Aorta (tissue), 5 donors: ENCODE measurements at regions not wholly inside any gene's neighbourhood (a gene's known extent, or its start where the extent isn't known, plus 50 kb on each side); places are given as distances from the start of the nearest gene placed in this dataset.
"Not testable (repeated sequence)": the region's sequence is repeated elsewhere in the genome, so short reads cannot be mapped to it uniquely, and the experiment has no call there.

Experiments used
- ATAC-seq: fragments of 200-7000 bp; cut with Tn5 transposase; one replicate; pipeline ENCODE4 v1.9.1; 2022; ENCODE audit warnings: moderate library complexity; ENCODE audit not compliant: low FRiP score
- DNase-seq, 2 donors: peaks; one replicate each; pipeline ENCODE4 v3.0.0-alpha.2; 2020
- H3K27ac ChIP-seq, 2 donors: one replicate each; pipeline ENCODE4 v1.5.1; 2013; ENCODE audit warnings: low read length in 2 of 2, mild to moderate bottlenecking in 2 of 2, moderate library complexity in 2 of 2, control low read depth in 1 of 2, inconsistent platforms in 1 of 2, low read depth in 1 of 2
- H3K27me3 ChIP-seq, 2 donors: one replicate each; pipeline ENCODE4 v1.6.1; 2013; ENCODE audit warnings: control low read depth in 1 of 2, low read length in 1 of 2, mild to moderate bottlenecking in 1 of 2, moderate library complexity in 1 of 2; ENCODE audit not compliant: insufficient read depth in 2 of 2, control insufficient read depth in 1 of 2
- H3K36me3 ChIP-seq, 2 donors: one replicate each; pipeline ENCODE4 v1.6.1; 2013; ENCODE audit warnings: control low read depth in 1 of 2, low read length in 1 of 2, mild to moderate bottlenecking in 1 of 2; ENCODE audit not compliant: insufficient read depth in 2 of 2, control insufficient read depth in 1 of 2
- H3K4me1 ChIP-seq, 2 donors: one replicate each; pipeline ENCODE4 v1.6.1; 2013; ENCODE audit warnings: low read length in 2 of 2, control low read depth in 1 of 2, mild to moderate bottlenecking in 1 of 2, moderate library complexity in 1 of 2; ENCODE audit not compliant: insufficient read depth in 2 of 2, control insufficient read depth in 1 of 2
- H3K4me3 ChIP-seq, 2 donors: one replicate each; pipeline ENCODE4 v1.5.1; 2013; ENCODE audit warnings: low read length in 2 of 2, control low read depth in 1 of 2, mild to moderate bottlenecking in 1 of 2
- H3K9me3 ChIP-seq: one replicate; pipeline ENCODE4 v1.6.1; 2013; ENCODE audit warnings: mild to moderate bottlenecking, low read length; ENCODE audit not compliant: control insufficient read depth
- WGBS, 2 donors: extraction: QIAGEN DNeasy Blood & Tissue Kit; methylation state at CpG; one replicate each; pipeline ENCODE4 v1.1.7; 2013; 5-methylcytosine and 5-hydroxymethylcytosine counted together
- intact Hi-C, 2 donors: fragments of 100-400 bp; cut with DNase I; formaldehyde crosslinking; loops; one replicate each; pipeline versions ENCODE4 v1.14.2 to v1.15.0; 2022
- donor health status: healthy with polysubstance abuse.
- donor health status: Bipolar disorder and iron deficiency.
- donor health status: DM: no; HTN: no; CAD: no.
- donor health status: DM: no; HTN: no; CAD: no.
- donor health status: DM: yes; HTN: yes; CAD: no.

DNA sequence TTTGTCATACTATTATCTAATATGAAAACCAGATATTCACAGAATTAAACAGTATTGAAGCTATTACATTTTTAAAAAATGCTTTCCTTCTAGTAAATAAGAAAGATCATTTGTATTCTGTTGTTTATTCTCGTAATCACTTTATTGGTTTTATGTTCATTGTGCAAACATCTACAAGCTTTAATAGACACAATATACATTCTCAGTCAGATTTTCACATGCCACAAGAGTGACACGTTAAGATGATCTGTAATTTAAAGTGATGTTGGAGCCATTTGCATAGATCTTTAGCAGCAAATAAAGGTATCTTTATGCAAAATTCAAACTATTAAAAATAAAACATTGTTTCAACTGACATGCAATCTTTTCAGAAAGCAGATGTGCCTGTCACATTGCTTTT lies 469.9 kb downstream of the PCDH11X start:
- Histone ChIP-seq H3K27ac (no peak overlapping the region), H3K27me3 (no peaks in the 10 kb centered on the region), H3K4me3 (no peak overlapping the region), H3K36me3 (no peaks in the 10 kb centered on the region), H3K4me1 (no peaks in the 10 kb centered on the region), H3K9me3 (no peaks in the 10 kb centered on the region)
- ATAC-seq = no peak
- intact Hi-C loops = no loop called here
- WGBS, 2 donors = 78 to 81% methylated on average over 2 of the region's 2 CpGs
- DNase-seq = no peak

DNA sequence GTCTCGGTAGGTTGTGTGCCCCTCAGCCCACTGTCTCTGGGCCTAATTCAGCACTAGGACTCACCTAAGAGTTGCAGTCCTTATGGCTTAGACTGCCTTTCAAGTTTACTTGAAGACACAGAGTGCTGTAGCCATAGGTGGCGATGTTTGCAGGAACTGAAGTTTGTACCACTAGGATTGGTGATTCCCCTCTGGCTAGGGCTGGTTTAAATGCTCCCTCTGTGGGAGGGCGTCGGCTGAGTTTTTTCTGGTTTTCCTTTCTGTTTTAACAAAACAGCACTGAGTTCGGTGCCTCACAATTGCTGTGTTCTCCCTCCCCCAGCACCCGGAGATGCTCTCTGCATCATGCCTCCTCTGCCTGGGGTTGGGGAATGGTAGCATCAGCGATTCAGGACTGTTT lies 480.9 kb downstream of the PCDH11X start:
- no peak for DNase-seq
- Histone ChIP-seq H3K9me3 (no peaks in the 10 kb centered on the region), H3K27ac (no peak overlapping the region), H3K27me3 (no peaks in the 10 kb centered on the region), H3K36me3 (no peaks in the 10 kb centered on the region), H3K4me3 (no peak overlapping the region), H3K4me1 (no peaks in the 10 kb centered on the region)
- no peak for ATAC-seq
- intact Hi-C loops = no loop called here
- WGBS, 2 donors = 71 to 85% methylated on average over 7 of the region's 7 CpGs

DNA sequence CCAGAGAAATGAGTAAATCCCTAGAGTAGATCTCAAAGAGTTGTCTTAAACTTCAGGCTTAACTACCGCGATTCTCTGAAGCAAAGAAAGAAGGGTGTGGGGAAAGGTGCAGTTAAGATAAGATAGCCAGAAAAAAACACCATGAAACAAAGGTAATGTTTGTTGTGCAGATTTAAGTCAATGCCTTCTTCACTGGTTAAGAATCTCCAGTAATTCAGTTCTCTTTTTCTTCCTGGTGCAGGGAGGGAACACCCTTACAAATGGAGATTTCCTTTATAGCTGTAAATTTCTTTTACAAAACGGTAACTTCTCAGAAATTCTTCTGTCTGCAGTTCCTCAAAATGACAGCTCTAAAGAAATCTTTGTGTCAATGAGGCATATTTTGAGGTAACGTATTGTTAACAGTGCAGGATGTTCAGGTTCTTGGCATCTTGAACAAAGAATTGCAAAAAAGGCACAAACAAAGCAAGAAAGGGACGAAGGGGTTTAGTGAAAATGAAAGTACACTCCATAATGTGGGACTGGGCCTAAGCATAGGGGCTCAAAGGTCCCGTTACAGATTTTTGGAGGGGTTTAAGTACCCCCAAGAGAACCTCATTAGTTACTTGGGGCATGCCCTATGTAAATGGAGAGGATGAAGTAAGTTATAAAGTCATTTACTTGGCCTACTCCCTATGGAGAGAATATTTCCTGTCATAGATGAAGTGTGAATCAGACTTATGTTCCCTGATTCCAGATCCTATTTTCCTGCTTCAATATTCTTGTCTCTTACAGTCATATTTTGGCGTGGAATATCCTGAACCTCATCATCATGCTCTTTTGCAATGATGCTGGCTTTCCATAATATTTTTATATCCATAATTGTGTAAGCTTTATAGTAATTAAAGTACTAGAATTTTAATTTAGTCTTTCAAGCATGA lies 492.0 kb downstream of the PCDH11X start:
- Histone ChIP-seq H3K4me3 (peak overlapping the region in 1 of 2 donors; percentile 34), H3K27me3 (no peaks in the 10 kb centered on the region), H3K27ac (no peak overlapping the region), H3K36me3 (no peaks in the 10 kb centered on the region), H3K4me1 (no peaks in the 10 kb centered on the region), H3K9me3 (no peaks in the 10 kb centered on the region)
- intact Hi-C loops = no loop called here
- no peak for DNase-seq
- no peak for ATAC-seq
- WGBS, 2 donors = 28% methylated on average over 7 of the region's 7 CpGs

DNA sequence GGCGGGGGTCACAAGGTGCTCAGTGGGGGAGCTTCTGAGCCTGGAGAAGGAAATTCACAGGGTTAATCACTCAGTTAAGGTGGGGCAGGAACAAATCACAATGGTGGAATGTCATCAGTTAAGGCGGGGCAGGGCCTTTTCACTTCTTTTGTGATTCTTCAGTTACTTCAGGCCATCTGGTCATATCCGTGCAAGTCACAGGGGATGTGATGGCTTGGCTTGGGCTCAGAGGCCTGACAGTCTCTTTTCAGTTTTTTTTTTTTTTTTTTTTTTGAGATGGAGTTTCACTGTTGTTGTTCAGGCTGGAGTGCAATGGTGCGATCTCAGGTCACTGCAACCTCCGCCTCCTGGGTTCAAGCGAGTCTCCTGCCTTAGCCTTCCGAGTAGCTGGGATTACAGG lies 499.4 kb downstream of the PCDH11X start:
- not testable (repeated sequence) for H3K36me3 ChIP-seq, H3K27me3 ChIP-seq
- WGBS, 2 donors = 91 to 93% methylated on average over 7 of the region's 7 CpGs

DNA sequence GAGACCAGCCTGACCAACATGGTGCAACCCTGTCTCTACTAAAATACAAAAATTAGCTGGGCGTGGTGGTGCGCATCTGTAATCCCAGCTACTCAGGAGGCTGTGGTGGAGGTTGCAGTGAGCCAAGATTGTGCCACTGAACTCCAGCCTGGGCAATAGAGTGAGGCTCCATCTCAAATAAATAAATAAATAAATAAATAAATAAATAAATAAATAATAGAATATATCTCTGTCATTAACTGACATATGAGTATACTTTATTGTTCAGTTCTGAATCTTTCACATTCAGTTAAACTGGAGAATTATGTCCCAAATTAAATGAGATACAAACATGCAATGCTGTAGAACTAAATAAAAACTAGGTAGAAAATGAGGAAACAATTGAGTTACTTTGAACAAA lies 501.2 kb downstream of the PCDH11X start:
- H3K4me1 ChIP-seq, intact Hi-C loops, H3K36me3 ChIP-seq, H3K9me3 ChIP-seq, H3K27me3 ChIP-seq, H3K27ac ChIP-seq, DNase-seq, H3K4me3 ChIP-seq, ATAC-seq: not testable (repeated sequence)
- 98 to 100% methylated on average over 2 of the region's 2 CpGs for WGBS, 2 donors

More for the DNA sequence above, 499.4 kb downstream of the PCDH11X start:
- H3K4me1 ChIP-seq, DNase-seq, ATAC-seq, H3K4me3 ChIP-seq, H3K27ac ChIP-seq, H3K9me3 ChIP-seq, intact Hi-C loops: not testable (repeated sequence)

DNA sequence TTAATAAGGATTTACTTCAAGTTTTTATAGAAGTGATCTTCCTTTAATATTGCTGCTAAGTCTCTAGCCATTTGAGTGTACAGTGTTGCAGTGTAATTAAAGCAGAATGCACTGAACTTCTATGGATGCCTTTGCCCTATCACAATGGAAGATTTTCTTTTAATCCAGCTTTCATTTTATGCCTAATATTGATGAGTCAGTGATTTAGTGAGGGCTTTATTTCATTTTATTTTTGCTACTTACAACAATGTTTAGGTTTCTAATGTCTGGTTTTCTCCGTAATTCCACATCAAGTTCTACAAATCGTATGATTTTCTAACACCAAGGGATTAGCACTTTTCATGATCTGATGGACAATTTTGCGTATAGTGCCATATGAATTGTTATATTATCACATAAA lies 504.1 kb downstream of the PCDH11X start:
- no peak for DNase-seq
- H3K36me3 ChIP-seq = no peaks in the 10 kb centered on the region
- no peaks in the 10 kb centered on the region for H3K9me3 ChIP-seq
- 83 to 93% methylated on average over 3 of the region's 3 CpGs for WGBS, 2 donors
- no peaks in the 10 kb centered on the region for H3K4me1 ChIP-seq
- H3K27me3 ChIP-seq = no peaks in the 10 kb centered on the region
- no peak for ATAC-seq
- H3K4me3 ChIP-seq = no peak overlapping the region
- intact Hi-C loops = no loop called here
- no peak overlapping the region for H3K27ac ChIP-seq

DNA sequence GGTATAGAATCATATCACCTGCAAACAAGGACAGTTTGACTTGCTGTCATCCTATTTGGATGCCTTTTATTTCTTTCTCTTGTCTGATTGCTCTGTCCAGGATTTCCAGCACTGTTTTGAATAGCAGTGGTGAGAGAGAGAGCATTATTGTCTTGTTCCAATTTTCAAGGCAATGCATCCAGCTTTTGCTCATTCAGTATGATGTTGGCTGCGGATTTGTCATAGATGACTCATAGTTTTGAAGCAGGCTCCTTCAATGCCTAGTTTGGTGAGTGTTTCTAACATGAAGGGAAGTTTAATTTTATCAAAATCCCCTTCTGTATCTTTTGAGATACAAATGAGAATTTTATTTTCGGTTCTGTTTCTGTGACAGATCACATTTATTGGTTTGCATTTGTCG lies 518.9 kb downstream of the PCDH11X start:
- H3K27ac ChIP-seq, H3K4me1 ChIP-seq, DNase-seq, ATAC-seq, H3K27me3 ChIP-seq, H3K4me3 ChIP-seq, H3K36me3 ChIP-seq, H3K9me3 ChIP-seq, intact Hi-C loops: not testable (repeated sequence)
- WGBS, 2 donors = 75 to 82% methylated on average over 3 of the region's 3 CpGs

DNA sequence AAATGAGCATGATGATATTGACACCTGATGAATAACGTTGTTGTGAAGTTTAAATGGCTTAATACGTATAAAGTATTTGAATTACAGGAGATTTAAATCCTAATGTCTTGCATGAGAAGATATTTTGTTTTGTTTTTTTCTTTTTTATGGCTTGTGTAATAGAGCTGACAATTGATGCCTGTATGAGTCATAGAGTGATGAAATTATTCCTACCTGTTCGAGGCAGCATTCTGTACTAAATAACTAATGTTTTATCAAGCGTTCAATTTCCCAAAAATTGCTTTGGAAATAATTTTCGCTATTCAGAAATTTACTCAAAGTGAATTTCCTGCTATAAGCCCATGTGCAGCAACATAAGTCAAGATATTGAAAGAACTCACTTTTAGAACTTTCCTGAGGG lies 554.0 kb downstream of the PCDH11X start:
- H3K4me3 ChIP-seq, H3K27ac ChIP-seq, DNase-seq, H3K36me3 ChIP-seq, H3K9me3 ChIP-seq, ATAC-seq, H3K4me1 ChIP-seq, intact Hi-C loops, H3K27me3 ChIP-seq: not testable (repeated sequence)
- WGBS, 2 donors = 78 to 80% methylated on average over 4 of the region's 5 CpGs

DNA sequence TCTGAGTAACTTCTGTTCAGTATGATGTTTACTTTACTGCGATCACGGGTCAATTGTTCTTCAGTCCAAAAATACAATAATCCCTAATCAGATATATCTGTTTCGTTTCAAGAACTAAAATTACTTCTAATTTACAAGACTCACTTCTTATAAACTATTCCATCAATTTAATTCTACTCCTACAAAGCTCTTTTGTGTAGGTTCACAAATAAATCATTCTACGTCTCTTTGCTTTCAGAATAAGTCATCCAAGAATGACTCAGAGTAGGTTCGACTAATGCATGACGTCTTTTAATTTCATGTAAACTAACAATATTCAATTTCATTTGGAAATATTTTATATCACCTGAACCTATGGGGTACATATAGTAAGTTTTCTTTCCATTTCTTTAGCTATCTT lies 571.9 kb downstream of the PCDH11X start:
- H3K27ac ChIP-seq, DNase-seq, H3K9me3 ChIP-seq, intact Hi-C loops, H3K36me3 ChIP-seq, H3K4me1 ChIP-seq, H3K4me3 ChIP-seq, H3K27me3 ChIP-seq, ATAC-seq: not testable (repeated sequence)
- 79% methylated on average over 6 of the region's 6 CpGs for WGBS, 2 donors
